Endothelial cell of umbilical vein (primary cell): ENCODE measurements at regions not wholly inside any gene's neighbourhood (a gene's known extent, or its start where the extent isn't known, plus 50 kb on each side); places are given as distances from the start of the nearest gene placed in this dataset.

Source experiments
- CTCF ChIP-seq, 2 donors: IDR thresholded peaks; 1 replicate in 1 of 2; 2 replicates in 1 of 2; pipeline ENCODE4 v1.5.1; 2011; ENCODE audit warnings: low read length in 2 of 2, mild to moderate bottlenecking in 2 of 2, moderate library complexity in 2 of 2, control low read depth in 1 of 2, inconsistent platforms in 1 of 2, low read depth in 1 of 2; ENCODE audit not compliant: insufficient read depth in 1 of 2; ENCODE audit errors: extremely low read depth in 1 of 2
- EZH2 ChIP-seq: IDR thresholded peaks from 2 replicates; pipeline ENCODE4 v1.6.1; 2012; ENCODE audit warnings: borderline replicate concordance, low read depth, mild to moderate bottlenecking, moderate library complexity, low read length, inconsistent platforms; ENCODE audit not compliant: severe bottlenecking
- JUN ChIP-seq: IDR thresholded peaks from 2 replicates; pipeline ENCODE4 v1.6.1; 2011; ENCODE audit warnings: borderline replicate concordance, low read depth; ENCODE audit not compliant: insufficient read length, insufficient read depth
- MYC ChIP-seq: IDR thresholded peaks from one replicate; pipeline ENCODE4 v1.6.1; 2011; ENCODE audit warnings: mild to moderate bottlenecking, low read depth, low read length
- POLR2A ChIP-seq: IDR thresholded peaks from 2 replicates; pipeline ENCODE4 v1.6.1; 2012; ENCODE audit warnings: low read depth, mild to moderate bottlenecking, control low read depth, low read length
- POLR2AphosphoS5 ChIP-seq: IDR thresholded peaks from 2 replicates; pipeline ENCODE4 v1.6.1; 2012; ENCODE audit warnings: low read depth, mild to moderate bottlenecking, control low read depth, low read length, moderate library complexity; ENCODE audit not compliant: insufficient read depth
- TF ChIP-seq, protein P1 (sequence below): IDR thresholded peaks from 2 replicates; pipeline ENCODE4 v1.6.1; 2011; ENCODE audit not compliant: insufficient read depth, insufficient read length

- TF ChIP-seq CTCF (IDR thresholded peaks at IDR 0.05; ENCODE audit: extremely low read depth in 1 of 2, insufficient read depth in 1 of 2, low read depth in 1 of 2, low read length in 2 of 2) (no peak), POLR2AphosphoS5 (no peak), MYC (no peak), EZH2 (no peak), JUN (no peak), POLR2A (no peak)
- TF ChIP-seq, protein P1, sequence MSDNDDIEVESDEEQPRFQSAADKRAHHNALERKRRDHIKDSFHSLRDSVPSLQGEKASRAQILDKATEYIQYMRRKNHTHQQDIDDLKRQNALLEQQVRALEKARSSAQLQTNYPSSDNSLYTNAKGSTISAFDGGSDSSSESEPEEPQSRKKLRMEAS: no peak
Observed at GRCh38 chr2:160592993-160593392, 99.4 kb upstream of the RBMS1 start.
